Vagina (tissue), 2 donors: ENCODE measurements at regions not wholly inside any gene's neighbourhood (a gene's known extent, or its start where the extent isn't known, plus 50 kb on each side); places are given as distances from the start of the nearest gene placed in this dataset.

Experiments used
- POLR2A ChIP-seq, 2 donors: fragments of 450-650 bp; IDR thresholded peaks; one replicate each; pipeline ENCODE4 v1.6.1; 2017; ENCODE audit warnings: antibody characterized with exemption in 2 of 2, mild to moderate bottlenecking in 2 of 2, moderate library complexity in 2 of 2
- TF ChIP-seq, protein P1 (sequence below), 3 experiments: fragments of 450-650 bp in 2 of 3; fragments of 200-600 bp in 1 of 3; sonication (generic) in 1 of 3; IDR thresholded peaks; one replicate each; pipeline ENCODE4 v1.5.1; 2017 to 2019; ENCODE audit warnings: antibody characterized with exemption in 3 of 3, mild to moderate bottlenecking in 2 of 3, moderate library complexity in 2 of 3

DNA sequence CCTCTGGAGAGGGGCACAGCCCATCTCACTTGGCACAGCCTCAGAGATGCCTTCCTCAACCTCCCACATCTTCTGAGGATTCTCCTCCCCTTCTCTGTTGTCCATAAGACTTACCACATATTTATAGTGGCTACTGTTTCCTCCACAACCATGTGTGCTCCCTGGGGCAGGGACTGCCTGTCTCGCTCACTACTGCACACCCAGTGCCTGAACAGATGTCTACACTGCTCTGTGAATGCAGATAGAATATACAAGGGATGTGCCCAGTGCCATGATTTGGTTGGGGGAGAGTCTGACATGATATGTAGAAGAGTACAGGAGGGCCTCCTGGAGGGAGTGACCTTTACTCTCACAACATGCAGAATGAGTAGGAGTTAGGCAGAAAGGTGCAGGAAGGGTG lies 67.3 kb upstream of the ANO1 start:
- TF ChIP-seq, protein P1, sequence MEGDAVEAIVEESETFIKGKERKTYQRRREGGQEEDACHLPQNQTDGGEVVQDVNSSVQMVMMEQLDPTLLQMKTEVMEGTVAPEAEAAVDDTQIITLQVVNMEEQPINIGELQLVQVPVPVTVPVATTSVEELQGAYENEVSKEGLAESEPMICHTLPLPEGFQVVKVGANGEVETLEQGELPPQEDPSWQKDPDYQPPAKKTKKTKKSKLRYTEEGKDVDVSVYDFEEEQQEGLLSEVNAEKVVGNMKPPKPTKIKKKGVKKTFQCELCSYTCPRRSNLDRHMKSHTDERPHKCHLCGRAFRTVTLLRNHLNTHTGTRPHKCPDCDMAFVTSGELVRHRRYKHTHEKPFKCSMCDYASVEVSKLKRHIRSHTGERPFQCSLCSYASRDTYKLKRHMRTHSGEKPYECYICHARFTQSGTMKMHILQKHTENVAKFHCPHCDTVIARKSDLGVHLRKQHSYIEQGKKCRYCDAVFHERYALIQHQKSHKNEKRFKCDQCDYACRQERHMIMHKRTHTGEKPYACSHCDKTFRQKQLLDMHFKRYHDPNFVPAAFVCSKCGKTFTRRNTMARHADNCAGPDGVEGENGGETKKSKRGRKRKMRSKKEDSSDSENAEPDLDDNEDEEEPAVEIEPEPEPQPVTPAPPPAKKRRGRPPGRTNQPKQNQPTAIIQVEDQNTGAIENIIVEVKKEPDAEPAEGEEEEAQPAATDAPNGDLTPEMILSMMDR (IDR thresholded peaks at IDR 0.05), result no peak
- TF ChIP-seq POLR2A (IDR thresholded peaks at IDR 0.05), result no peak
